ENCODE measurements at regions not wholly inside any gene's neighbourhood (a gene's known extent, or its start where the extent isn't known, plus 50 kb on each side); places are given as distances from the start of the nearest gene placed in this dataset.
A peak's percentile ranks its signal among the peaks of the same experiment; 100 is the strongest.

DNA sequence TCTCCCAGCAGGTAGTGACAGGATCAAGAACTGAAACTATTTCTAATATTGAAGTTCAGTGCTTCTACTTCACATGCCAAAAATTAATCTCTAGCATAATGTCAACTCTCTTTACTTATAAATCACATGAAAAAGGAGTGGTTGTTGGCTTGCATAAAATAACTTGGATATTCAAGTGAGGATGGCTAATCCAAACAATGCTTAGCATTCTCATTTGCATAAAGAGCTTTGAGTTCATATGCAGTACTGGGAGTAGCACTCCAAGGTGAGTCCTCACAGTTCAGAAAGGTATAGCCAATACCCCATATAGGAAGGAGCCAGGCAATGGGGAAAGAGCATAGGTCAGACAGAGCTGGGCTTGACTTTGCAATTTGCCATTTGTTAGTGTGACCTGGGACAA is 149.3 kb downstream of the PCTP start:
- TF ChIP-seq, protein P1, sequence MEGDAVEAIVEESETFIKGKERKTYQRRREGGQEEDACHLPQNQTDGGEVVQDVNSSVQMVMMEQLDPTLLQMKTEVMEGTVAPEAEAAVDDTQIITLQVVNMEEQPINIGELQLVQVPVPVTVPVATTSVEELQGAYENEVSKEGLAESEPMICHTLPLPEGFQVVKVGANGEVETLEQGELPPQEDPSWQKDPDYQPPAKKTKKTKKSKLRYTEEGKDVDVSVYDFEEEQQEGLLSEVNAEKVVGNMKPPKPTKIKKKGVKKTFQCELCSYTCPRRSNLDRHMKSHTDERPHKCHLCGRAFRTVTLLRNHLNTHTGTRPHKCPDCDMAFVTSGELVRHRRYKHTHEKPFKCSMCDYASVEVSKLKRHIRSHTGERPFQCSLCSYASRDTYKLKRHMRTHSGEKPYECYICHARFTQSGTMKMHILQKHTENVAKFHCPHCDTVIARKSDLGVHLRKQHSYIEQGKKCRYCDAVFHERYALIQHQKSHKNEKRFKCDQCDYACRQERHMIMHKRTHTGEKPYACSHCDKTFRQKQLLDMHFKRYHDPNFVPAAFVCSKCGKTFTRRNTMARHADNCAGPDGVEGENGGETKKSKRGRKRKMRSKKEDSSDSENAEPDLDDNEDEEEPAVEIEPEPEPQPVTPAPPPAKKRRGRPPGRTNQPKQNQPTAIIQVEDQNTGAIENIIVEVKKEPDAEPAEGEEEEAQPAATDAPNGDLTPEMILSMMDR (IDR thresholded peaks at IDR 0.05): no peak
- no peaks in the 10 kb centered on the region for H3K4me1 ChIP-seq
- H3K27me3 ChIP-seq: no peaks in the 10 kb centered on the region
- no peak overlapping the region for H3K4me3 ChIP-seq
- DNase-seq: no peak
- no peak for ATAC-seq
- no peaks in the 10 kb centered on the region for H3K9me3 ChIP-seq
- H3K27ac ChIP-seq: no peak overlapping the region
- intact Hi-C loops (cut with DNase I): no loop called here
- FAIRE-seq: no peak
- H3K36me3 ChIP-seq: no peaks in the 10 kb centered on the region

DNA sequence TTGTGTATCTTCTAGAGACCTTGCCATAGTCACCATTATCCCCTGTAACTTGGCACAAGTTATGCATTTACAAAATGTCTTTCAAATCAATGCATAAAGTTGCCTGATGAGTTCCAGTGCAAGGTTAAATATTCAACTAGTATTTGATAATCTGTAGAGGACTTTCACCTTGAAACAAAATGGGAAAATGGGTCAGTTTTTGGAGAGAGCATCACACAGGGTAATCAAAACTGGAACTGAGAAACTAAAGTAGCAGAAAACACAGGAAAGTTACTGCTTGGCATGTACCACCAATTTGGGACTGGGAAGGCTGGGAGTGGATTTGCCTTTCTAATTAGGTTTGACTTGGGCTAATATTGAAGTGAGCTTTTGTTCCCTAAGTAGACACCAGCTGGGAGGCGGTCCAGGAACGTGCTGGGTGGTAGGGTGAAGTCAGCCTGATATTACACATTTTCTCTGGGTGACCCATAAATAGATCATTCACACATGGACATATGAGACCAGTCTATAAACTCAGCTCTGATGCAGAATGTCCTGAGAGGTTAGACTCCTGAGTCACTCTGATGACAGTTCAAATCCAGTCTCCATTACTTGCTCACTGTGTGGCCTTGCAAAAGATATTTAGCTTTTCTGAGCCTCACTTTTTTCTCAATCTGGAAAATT is 152.3 kb downstream of the PCTP start:
- Histone ChIP-seq H3K27ac (no peak overlapping the region), H3K4me3 (no peak overlapping the region), H3K36me3 (no peaks in the 10 kb centered on the region), H3K4me1 (no peaks in the 10 kb centered on the region), H3K9me3 (no peaks in the 10 kb centered on the region), H3K27me3 (no peaks in the 10 kb centered on the region)
- 33 to 41% methylated on average over 2 of the region's 2 CpGs for WGBS, 2 donors
- no peak for FAIRE-seq
- intact Hi-C loops (cut with DNase I): no loop called here
- peak in 1 of 6 donors; percentile 29 for DNase-seq
- peak in 3 of 4 donors; percentile 14 to 49 (median 28) for ATAC-seq
- TF ChIP-seq, protein P1 (IDR thresholded peaks at IDR 0.05): no peak

DNA sequence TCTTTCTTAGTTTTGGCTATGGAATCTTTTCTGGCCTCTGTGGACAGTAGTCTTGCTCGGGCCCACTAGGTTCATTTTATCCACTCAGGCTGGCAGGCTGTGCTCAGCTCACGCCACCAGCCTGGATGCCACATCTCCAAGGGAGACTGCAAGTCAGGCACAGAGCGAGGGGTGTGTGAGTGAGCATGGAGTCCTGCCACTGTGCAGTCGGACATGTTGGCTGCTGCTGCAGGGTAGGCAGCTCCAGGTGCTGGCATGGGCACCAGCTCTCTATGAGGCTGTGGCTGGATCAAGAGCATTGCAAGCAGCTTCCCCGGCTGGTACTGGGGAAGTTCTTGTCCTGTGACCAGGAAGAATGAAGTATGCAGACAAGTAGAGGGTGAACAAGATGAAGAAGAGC is 158.9 kb downstream of the PCTP start:
- ATAC-seq (no peak), FAIRE-seq (no peak), DNase-seq (no peak)
- Histone ChIP-seq H3K27ac (no peak overlapping the region), H3K36me3 (no peaks in the 10 kb centered on the region), H3K9me3 (no peaks in the 10 kb centered on the region), H3K4me1 (no peaks in the 10 kb centered on the region), H3K4me3 (no peak overlapping the region), H3K27me3 (no peaks in the 10 kb centered on the region)
- intact Hi-C loops (cut with DNase I): no loop called here
- 70 to 84% methylated on average over 5 of the region's 5 CpGs for WGBS, 2 donors
- TF ChIP-seq, protein P1 (IDR thresholded peaks at IDR 0.05): no peak

DNA sequence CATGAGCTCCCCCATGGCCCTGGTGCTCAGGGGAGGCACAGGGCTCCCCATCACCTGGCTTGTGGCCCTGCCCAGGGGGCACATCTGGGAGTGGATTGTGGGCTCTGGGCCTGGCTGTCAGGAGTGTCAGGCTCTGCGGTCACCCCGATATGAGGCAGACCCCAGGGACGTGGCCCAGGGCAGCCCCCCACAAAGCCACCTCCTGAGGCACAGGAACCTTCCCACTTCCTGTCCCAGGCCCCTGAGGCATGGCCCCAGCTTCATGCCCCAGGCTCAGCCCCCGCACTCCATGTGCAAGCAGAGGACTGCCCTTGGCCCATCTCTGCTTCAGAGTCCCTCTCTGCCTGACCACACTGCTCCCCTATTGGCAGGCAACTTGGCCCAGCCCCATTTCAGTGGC is 160.3 kb downstream of the PCTP start:
- Histone ChIP-seq H3K36me3 (no peaks in the 10 kb centered on the region), H3K27ac (no peak overlapping the region), H3K4me1 (no peaks in the 10 kb centered on the region), H3K9me3 (no peaks in the 10 kb centered on the region), H3K4me3 (no peak overlapping the region), H3K27me3 (no peaks in the 10 kb centered on the region)
- peak in 1 of 6 donors; percentile 47 for DNase-seq
- ATAC-seq: no peak
- TF ChIP-seq, protein P1 (IDR thresholded peaks at IDR 0.05): no peak
- WGBS, 2 donors: 81 to 82% methylated on average over 4 of the region's 4 CpGs
- FAIRE-seq: no peak
- intact Hi-C loops (cut with DNase I): no loop called here

DNA sequence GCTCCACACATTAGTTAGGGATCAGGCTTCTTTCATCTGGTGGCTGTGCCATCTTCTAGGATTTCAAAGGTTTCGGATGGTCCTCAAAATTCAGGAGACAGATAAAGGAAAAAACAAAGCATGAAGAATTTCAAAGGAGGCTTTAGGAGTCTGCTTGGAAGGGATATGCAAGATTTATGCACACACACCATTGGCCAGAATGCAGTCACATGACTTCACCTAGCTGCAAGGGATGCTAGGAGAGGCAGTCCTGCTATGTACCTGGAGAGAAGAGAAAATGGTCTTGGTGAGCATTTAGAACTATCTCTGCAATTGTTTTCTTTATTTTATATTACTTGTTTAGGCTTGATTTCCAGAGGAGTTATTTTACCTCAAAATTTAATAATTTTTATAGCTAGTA is 174.6 kb downstream of the PCTP start:
- WGBS, 2 donors: 83 to 92% methylated on average over 1 of the region's 1 CpG
- intact Hi-C loops (cut with DNase I): no loop called here
- FAIRE-seq (no peak), ATAC-seq (no peak), DNase-seq (no peak)
- no peaks in the 10 kb centered on the region for H3K4me1 ChIP-seq
- H3K36me3 ChIP-seq: no peaks in the 10 kb centered on the region
- H3K27me3 ChIP-seq: no peaks in the 10 kb centered on the region
- TF ChIP-seq, protein P1 (IDR thresholded peaks at IDR 0.05): no peak
- no peak overlapping the region for H3K27ac ChIP-seq
- H3K4me3 ChIP-seq: no peak overlapping the region
- no peaks in the 10 kb centered on the region for H3K9me3 ChIP-seq
